Gastroesophageal sphincter (tissue), 3 donors: ENCODE measurements at regions not wholly inside any gene's neighbourhood (a gene's known extent, or its start where the extent isn't known, plus 50 kb on each side); places are given as distances from the start of the nearest gene placed in this dataset.

Source experiments
- POLR2A ChIP-seq, 2 donors: fragments of 450-650 bp; IDR thresholded peaks; one replicate each; pipeline ENCODE4 v1.6.1; 2017; ENCODE audit warnings: antibody characterized with exemption in 2 of 2, mild to moderate bottlenecking in 2 of 2, moderate library complexity in 1 of 2
- POLR2AphosphoS5 ChIP-seq: sonication (generic); formaldehyde crosslinking; IDR thresholded peaks from one replicate; pipeline ENCODE4 v1.6.1; 2017; ENCODE audit warnings: antibody characterized with exemption
- TF ChIP-seq, protein P1 (sequence below), 4 experiments: fragments of 200-600 bp in 2 of 4; fragments of 450-650 bp in 2 of 4; sonication (generic) in 1 of 4; IDR thresholded peaks; one replicate each; pipeline ENCODE4 v1.5.1; 2017 to 2019; ENCODE audit warnings: antibody characterized with exemption in 4 of 4, mild to moderate bottlenecking in 2 of 4, moderate library complexity in 2 of 4

DNA sequence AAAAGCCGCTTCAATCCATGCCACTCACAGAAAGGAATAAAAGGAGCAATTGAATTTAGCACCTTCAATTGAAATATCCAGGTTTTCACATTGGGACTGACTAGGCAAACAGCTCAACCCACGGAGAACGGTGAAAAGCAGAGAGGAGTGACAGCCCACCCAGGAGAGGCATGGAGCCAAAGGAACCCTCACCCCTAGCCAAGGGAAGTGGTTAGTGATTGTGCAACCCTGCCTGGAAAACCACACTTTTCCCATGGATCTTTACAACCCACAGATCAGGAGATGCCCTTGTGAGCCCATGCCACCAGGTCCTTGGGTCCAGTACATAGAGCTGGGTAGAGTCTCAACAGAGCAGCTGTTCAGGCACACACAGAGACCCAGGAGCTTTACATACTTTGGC lies 911.8 kb downstream of the EPHA7 start:
- TF ChIP-seq, protein P1, sequence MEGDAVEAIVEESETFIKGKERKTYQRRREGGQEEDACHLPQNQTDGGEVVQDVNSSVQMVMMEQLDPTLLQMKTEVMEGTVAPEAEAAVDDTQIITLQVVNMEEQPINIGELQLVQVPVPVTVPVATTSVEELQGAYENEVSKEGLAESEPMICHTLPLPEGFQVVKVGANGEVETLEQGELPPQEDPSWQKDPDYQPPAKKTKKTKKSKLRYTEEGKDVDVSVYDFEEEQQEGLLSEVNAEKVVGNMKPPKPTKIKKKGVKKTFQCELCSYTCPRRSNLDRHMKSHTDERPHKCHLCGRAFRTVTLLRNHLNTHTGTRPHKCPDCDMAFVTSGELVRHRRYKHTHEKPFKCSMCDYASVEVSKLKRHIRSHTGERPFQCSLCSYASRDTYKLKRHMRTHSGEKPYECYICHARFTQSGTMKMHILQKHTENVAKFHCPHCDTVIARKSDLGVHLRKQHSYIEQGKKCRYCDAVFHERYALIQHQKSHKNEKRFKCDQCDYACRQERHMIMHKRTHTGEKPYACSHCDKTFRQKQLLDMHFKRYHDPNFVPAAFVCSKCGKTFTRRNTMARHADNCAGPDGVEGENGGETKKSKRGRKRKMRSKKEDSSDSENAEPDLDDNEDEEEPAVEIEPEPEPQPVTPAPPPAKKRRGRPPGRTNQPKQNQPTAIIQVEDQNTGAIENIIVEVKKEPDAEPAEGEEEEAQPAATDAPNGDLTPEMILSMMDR (IDR thresholded peaks at IDR 0.05) = no peak
- no peak for TF ChIP-seq POLR2A (IDR thresholded peaks at IDR 0.05)
- no peak for TF ChIP-seq POLR2AphosphoS5
